ENCODE measurements at regions not wholly inside any gene's neighbourhood (a gene's known extent, or its start where the extent isn't known, plus 50 kb on each side); places are given as distances from the start of the nearest gene placed in this dataset.
"Not testable (repeated sequence)": the region's sequence is repeated elsewhere in the genome, so short reads cannot be mapped to it uniquely, and the experiment has no call there.

- Histone ChIP-seq H3K9me3 (ENCODE audit: control extremely low read depth in 1 of 5, control insufficient read depth in 4 of 5, insufficient read depth in 2 of 5, low read depth in 1 of 5, low read length in 4 of 5) (no peaks in the 10 kb centered on the region), H3K27ac (ENCODE audit: insufficient read depth in 1 of 2, low read depth in 1 of 2, low read length in 2 of 2, poor library complexity in 1 of 2, severe bottlenecking in 2 of 2) (no peak overlapping the region), H3K27me3 (replicated peaks in 2 of 5; ENCODE audit: control insufficient read depth in 4 of 5, insufficient read depth in 5 of 5, low read length in 4 of 5) (no peaks in the 10 kb centered on the region), H3K4me1 (ENCODE audit: control extremely low read depth in 1 of 4, control insufficient read depth in 4 of 4, insufficient read depth in 4 of 4, low read length in 3 of 4) (no peaks in the 10 kb centered on the region), H3K4me3 (ENCODE audit: control insufficient read depth in 1 of 7, extremely low read depth in 1 of 7, insufficient read depth in 4 of 7, low read depth in 2 of 7, low read length in 6 of 7) (no peak overlapping the region), H3K36me3 (ENCODE audit: control insufficient read depth in 4 of 4, insufficient read depth in 4 of 4, low read length in 3 of 4) (no peaks in the 10 kb centered on the region)
- ChIA-PET CTCF (interaction anchor here (0.7 kb wide), 1 partner anchor 26 kb away, joined by 3 read pairs; no protein-coding TSS in a partner anchor), POLR2A (interaction anchor here (0.6 kb wide), 1 partner anchor 164 kb away, joined by 3 read pairs; no protein-coding TSS in a partner anchor)
- no peak for DNase-seq
- 100% methylated on average over 1 of the region's 5 CpGs for WGBS (ENCODE audit: insufficient coverage)
Observed at GRCh38 chr10:36002445-36002844, 360.3 kb upstream of the FZD8 start.

DNA sequence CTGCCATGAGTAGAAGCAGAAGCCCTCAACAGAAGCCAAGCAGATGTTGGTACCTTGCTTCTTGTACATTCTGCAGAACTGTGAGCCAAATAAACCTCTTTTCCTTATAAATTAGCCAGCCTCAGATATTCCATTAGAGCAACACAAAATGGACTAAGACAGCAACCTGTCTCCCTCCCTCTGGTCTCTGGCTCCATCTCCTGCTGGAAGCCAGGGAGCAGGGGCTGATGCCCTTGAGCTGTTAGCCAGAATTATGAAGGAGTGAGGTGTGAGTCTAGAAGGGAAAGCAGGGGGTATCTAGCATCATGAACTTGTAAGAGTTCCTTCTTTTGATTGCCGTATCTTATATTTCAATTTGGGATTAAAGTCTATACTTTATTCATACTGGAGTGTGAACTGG, 358.7 kb upstream of the FZD8 start:
- H3K9me3 ChIP-seq (ENCODE audit: control extremely low read depth in 1 of 5, control insufficient read depth in 4 of 5, insufficient read depth in 2 of 5, low read depth in 1 of 5, low read length in 4 of 5); H3K4me3 ChIP-seq (ENCODE audit: control insufficient read depth in 1 of 7, extremely low read depth in 1 of 7, insufficient read depth in 4 of 7, low read depth in 2 of 7, low read length in 6 of 7); H3K4me1 ChIP-seq (ENCODE audit: control extremely low read depth in 1 of 4, control insufficient read depth in 4 of 4, insufficient read depth in 4 of 4, low read length in 3 of 4); POLR2A ChIA-PET; H3K27me3 ChIP-seq (replicated peaks in 2 of 5; ENCODE audit: control insufficient read depth in 4 of 5, insufficient read depth in 5 of 5, low read length in 4 of 5); H3K27ac ChIP-seq (ENCODE audit: insufficient read depth in 1 of 2, low read depth in 1 of 2, low read length in 2 of 2, poor library complexity in 1 of 2, severe bottlenecking in 2 of 2); DNase-seq; H3K36me3 ChIP-seq (ENCODE audit: control insufficient read depth in 4 of 4, insufficient read depth in 4 of 4, low read length in 3 of 4); CTCF ChIA-PET: not testable (repeated sequence)
- 100% methylated on average over 1 of the region's 1 CpG for WGBS (ENCODE audit: insufficient coverage)

- H3K4me3 ChIP-seq (ENCODE audit: control insufficient read depth in 1 of 7, extremely low read depth in 1 of 7, insufficient read depth in 4 of 7, low read depth in 2 of 7, low read length in 6 of 7), result no peak overlapping the region
- ChIA-PET POLR2A (no interaction called here), CTCF (no interaction called here)
- DNase-seq, result no peak
- H3K27me3 ChIP-seq (replicated peaks in 2 of 5; ENCODE audit: control insufficient read depth in 4 of 5, insufficient read depth in 5 of 5, low read length in 4 of 5), result no peaks in the 10 kb centered on the region
- no peaks in the 10 kb centered on the region for H3K9me3 ChIP-seq (ENCODE audit: control extremely low read depth in 1 of 5, control insufficient read depth in 4 of 5, insufficient read depth in 2 of 5, low read depth in 1 of 5, low read length in 4 of 5)
- no peaks in the 10 kb centered on the region for H3K36me3 ChIP-seq (ENCODE audit: control insufficient read depth in 4 of 4, insufficient read depth in 4 of 4, low read length in 3 of 4)
- H3K4me1 ChIP-seq (ENCODE audit: control extremely low read depth in 1 of 4, control insufficient read depth in 4 of 4, insufficient read depth in 4 of 4, low read length in 3 of 4), result no peaks in the 10 kb centered on the region
- no CpG with 5 or more reads among the region's 3 CpGs for whole genome bisulfite sequencing (ENCODE audit: insufficient coverage)
- no peak overlapping the region for H3K27ac ChIP-seq (ENCODE audit: insufficient read depth in 1 of 2, low read depth in 1 of 2, low read length in 2 of 2, poor library complexity in 1 of 2, severe bottlenecking in 2 of 2)
Observed at GRCh38 chr10:35998026-35998425, 355.9 kb upstream of the FZD8 start.

- 98% methylated on average over 3 of the region's 4 CpGs for WGBS (ENCODE audit: insufficient coverage)
- Histone ChIP-seq H3K4me1 (ENCODE audit: control extremely low read depth in 1 of 4, control insufficient read depth in 4 of 4, insufficient read depth in 4 of 4, low read length in 3 of 4) (no peaks in the 10 kb centered on the region), H3K27ac (ENCODE audit: insufficient read depth in 1 of 2, low read depth in 1 of 2, low read length in 2 of 2, poor library complexity in 1 of 2, severe bottlenecking in 2 of 2) (no peak overlapping the region), H3K36me3 (ENCODE audit: control insufficient read depth in 4 of 4, insufficient read depth in 4 of 4, low read length in 3 of 4) (no peaks in the 10 kb centered on the region), H3K4me3 (ENCODE audit: control insufficient read depth in 1 of 7, extremely low read depth in 1 of 7, insufficient read depth in 4 of 7, low read depth in 2 of 7, low read length in 6 of 7) (no peak overlapping the region), H3K9me3 (ENCODE audit: control extremely low read depth in 1 of 5, control insufficient read depth in 4 of 5, insufficient read depth in 2 of 5, low read depth in 1 of 5, low read length in 4 of 5) (no peaks in the 10 kb centered on the region), H3K27me3 (replicated peaks in 2 of 5; ENCODE audit: control insufficient read depth in 4 of 5, insufficient read depth in 5 of 5, low read length in 4 of 5) (no peaks in the 10 kb centered on the region)
- no peak for DNase-seq
- POLR2A ChIA-PET, result no interaction called here
- CTCF ChIA-PET, result no interaction called here
Observed at GRCh38 chr10:35995485-35995884, 353.4 kb upstream of the FZD8 start.

- WGBS (ENCODE audit: insufficient coverage), result 62% methylated on average over 5 of the region's 8 CpGs
- ChIA-PET CTCF (no interaction called here), POLR2A (no interaction called here)
- Histone ChIP-seq H3K9me3 (ENCODE audit: control extremely low read depth in 1 of 5, control insufficient read depth in 4 of 5, insufficient read depth in 2 of 5, low read depth in 1 of 5, low read length in 4 of 5) (peaks cover 0 to 1% (median 0%) of the 10 kb centered on the region in 5 experiments), H3K27me3 (replicated peaks in 2 of 5; ENCODE audit: control insufficient read depth in 4 of 5, insufficient read depth in 5 of 5, low read length in 4 of 5) (no peaks in the 10 kb centered on the region), H3K4me3 (ENCODE audit: control insufficient read depth in 1 of 7, extremely low read depth in 1 of 7, insufficient read depth in 4 of 7, low read depth in 2 of 7, low read length in 6 of 7) (no peak overlapping the region), H3K27ac (ENCODE audit: insufficient read depth in 1 of 2, low read depth in 1 of 2, low read length in 2 of 2, poor library complexity in 1 of 2, severe bottlenecking in 2 of 2) (no peak overlapping the region), H3K36me3 (ENCODE audit: control insufficient read depth in 4 of 4, insufficient read depth in 4 of 4, low read length in 3 of 4) (no peaks in the 10 kb centered on the region), H3K4me1 (ENCODE audit: control extremely low read depth in 1 of 4, control insufficient read depth in 4 of 4, insufficient read depth in 4 of 4, low read length in 3 of 4) (no peaks in the 10 kb centered on the region)
- DNase-seq, result no peak
Observed at GRCh38 chr10:35993591-35994515, 351.8 kb upstream of the FZD8 start.

DNA sequence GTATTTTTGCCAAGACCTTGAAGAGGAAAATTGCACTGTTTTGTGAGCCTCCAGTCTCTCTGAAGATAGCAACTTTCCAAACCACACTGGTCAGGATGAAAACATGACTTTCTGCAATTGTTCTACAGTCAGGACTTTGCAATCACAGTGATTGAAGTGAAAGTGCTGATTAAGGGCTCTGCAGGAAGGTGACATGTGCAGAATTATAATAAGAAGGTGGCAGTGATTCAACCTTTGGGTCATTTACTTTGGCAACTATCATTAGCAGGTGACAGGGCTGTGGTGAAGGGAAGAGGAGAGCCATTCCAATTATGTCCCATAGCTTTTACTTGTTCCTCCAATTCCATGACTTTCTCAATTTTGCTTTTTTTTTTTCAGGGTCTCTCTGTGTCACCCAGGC, 350.0 kb upstream of the FZD8 start:
- ChIA-PET CTCF (no interaction called here), POLR2A (no interaction called here)
- H3K4me3 ChIP-seq (ENCODE audit: control insufficient read depth in 1 of 7, extremely low read depth in 1 of 7, insufficient read depth in 4 of 7, low read depth in 2 of 7, low read length in 6 of 7), result no peak overlapping the region
- no peak overlapping the region for H3K27ac ChIP-seq (ENCODE audit: insufficient read depth in 1 of 2, low read depth in 1 of 2, low read length in 2 of 2, poor library complexity in 1 of 2, severe bottlenecking in 2 of 2)
- DNase-seq, result no peak
- H3K36me3 ChIP-seq (ENCODE audit: control insufficient read depth in 4 of 4, insufficient read depth in 4 of 4, low read length in 3 of 4), result no peaks in the 10 kb centered on the region
- H3K9me3 ChIP-seq (ENCODE audit: control extremely low read depth in 1 of 5, control insufficient read depth in 4 of 5, insufficient read depth in 2 of 5, low read depth in 1 of 5, low read length in 4 of 5), result peaks cover 0 to 1% (median 0%) of the 10 kb centered on the region in 5 experiments
- no peaks in the 10 kb centered on the region for H3K27me3 ChIP-seq (replicated peaks in 2 of 5; ENCODE audit: control insufficient read depth in 4 of 5, insufficient read depth in 5 of 5, low read length in 4 of 5)
- H3K4me1 ChIP-seq (ENCODE audit: control extremely low read depth in 1 of 4, control insufficient read depth in 4 of 4, insufficient read depth in 4 of 4, low read length in 3 of 4), result no peaks in the 10 kb centered on the region

- ChIA-PET CTCF (no interaction called here), POLR2A (no interaction called here)
- DNase-seq, result no peak
- H3K4me1 ChIP-seq (ENCODE audit: control extremely low read depth in 1 of 4, control insufficient read depth in 4 of 4, insufficient read depth in 4 of 4, low read length in 3 of 4), result no peaks in the 10 kb centered on the region
- H3K4me3 ChIP-seq (ENCODE audit: control insufficient read depth in 1 of 7, extremely low read depth in 1 of 7, insufficient read depth in 4 of 7, low read depth in 2 of 7, low read length in 6 of 7), result no peak overlapping the region
- no peaks in the 10 kb centered on the region for H3K36me3 ChIP-seq (ENCODE audit: control insufficient read depth in 4 of 4, insufficient read depth in 4 of 4, low read length in 3 of 4)
- peaks cover 0 to 1% (median 0%) of the 10 kb centered on the region in 5 experiments for H3K9me3 ChIP-seq (ENCODE audit: control extremely low read depth in 1 of 5, control insufficient read depth in 4 of 5, insufficient read depth in 2 of 5, low read depth in 1 of 5, low read length in 4 of 5)
- 97% methylated on average over 4 of the region's 7 CpGs for WGBS (ENCODE audit: insufficient coverage)
- H3K27ac ChIP-seq (ENCODE audit: insufficient read depth in 1 of 2, low read depth in 1 of 2, low read length in 2 of 2, poor library complexity in 1 of 2, severe bottlenecking in 2 of 2), result no peak overlapping the region
- no peaks in the 10 kb centered on the region for H3K27me3 ChIP-seq (replicated peaks in 2 of 5; ENCODE audit: control insufficient read depth in 4 of 5, insufficient read depth in 5 of 5, low read length in 4 of 5)
Observed at GRCh38 chr10:35986756-35987502, 344.8 kb upstream of the FZD8 start.
